Urothelium cell line (cell line): ENCODE measurements at regions not wholly inside any gene's neighbourhood (a gene's known extent, or its start where the extent isn't known, plus 50 kb on each side); places are given as distances from the start of the nearest gene placed in this dataset.
"Not testable (repeated sequence)": the region's sequence is repeated elsewhere in the genome, so short reads cannot be mapped to it uniquely, and the experiment has no call there.

Experiments used
- DNase-seq: peaks from one replicate; pipeline ENCODE4 v3.0.0; 2011; ENCODE audit warnings: low spot score, mixed read lengths
- FAIRE-seq: peaks from 2 replicates; lab custom pipeline; 2011; peaks lifted over from hg19 to GRCh38; lab: Jason Lieb, UNC

DNA sequence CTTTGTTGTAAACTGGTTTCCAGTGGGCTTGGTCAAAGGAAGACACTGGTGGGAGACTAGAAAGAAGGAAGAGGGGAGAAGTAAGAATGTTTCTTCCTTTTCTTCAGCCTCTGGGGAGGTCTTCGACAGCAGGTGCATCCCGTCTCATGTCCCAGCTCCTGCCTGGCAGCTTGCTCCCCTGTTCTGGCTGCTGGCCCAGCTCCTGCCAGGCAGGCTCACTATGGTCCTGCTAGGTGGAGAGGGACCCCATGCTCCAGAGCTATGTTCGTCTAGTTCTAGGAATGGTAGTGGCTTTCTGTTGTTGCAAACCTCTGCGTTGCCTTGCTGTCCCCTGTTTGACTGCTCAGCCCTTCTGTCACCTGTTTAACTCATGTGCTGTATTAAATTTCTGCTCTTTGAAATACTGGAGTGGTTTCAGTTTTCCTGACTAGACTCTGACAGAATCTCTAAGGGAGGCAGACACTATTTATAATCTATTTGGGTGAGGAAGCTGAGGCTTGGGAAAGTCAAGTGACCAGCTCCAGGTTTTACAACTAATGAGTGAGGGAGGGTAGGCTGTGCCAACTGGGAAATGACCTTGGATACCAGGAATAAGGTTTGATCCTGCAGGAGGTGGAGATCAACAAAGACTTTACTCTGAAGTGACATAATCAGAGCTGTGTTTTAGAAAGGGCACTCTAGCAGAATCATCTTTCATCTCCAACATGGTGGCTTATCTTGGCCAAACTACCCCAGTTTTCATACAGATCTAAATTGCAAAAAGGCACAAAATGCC, 94.7 kb upstream of the DDHD1 start:
- FAIRE-seq (peak; percentile 59), DNase-seq (no peak)

DNA sequence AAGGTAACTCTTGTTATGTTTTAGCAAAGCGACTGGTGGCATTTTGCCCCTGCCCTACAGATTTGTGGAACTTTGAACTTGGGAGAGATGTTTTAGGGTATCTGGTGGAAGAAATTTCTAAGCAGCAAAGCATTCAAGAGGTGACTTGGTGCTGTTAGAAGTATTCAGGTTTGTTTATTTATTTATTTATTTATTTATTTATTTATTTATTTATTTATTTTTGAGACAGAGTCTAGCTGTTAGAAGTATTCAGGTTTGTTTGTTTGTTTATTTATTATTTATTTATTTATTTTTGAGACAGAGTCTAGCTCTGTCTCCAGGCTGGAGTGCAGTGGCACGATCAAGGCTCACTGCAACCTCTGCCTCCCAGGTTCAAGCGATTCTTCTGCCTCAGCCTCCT, 89.8 kb upstream of the DDHD1 start:
- FAIRE-seq, DNase-seq: not testable (repeated sequence)

DNA sequence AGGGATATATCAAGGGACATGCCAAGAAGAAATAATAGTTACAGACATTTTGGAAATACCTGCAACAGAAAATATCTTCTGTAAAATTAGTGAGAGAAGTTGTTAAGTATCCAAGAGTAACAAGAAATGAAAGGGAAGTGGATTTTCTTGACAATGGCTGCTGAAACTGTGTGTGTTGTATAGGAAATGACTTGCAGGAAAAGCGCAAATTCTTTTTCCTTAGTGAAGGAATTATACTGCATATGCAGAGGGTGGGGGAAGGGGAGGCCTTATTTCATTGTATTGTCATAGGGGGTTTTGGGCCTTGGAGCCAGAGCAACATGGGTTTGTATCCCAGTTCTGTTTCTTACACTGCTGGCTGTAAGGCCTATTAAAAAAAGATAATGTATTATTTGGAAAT, 84.4 kb upstream of the DDHD1 start:
- DNase-seq: no peak
- no peak for FAIRE-seq

DNA sequence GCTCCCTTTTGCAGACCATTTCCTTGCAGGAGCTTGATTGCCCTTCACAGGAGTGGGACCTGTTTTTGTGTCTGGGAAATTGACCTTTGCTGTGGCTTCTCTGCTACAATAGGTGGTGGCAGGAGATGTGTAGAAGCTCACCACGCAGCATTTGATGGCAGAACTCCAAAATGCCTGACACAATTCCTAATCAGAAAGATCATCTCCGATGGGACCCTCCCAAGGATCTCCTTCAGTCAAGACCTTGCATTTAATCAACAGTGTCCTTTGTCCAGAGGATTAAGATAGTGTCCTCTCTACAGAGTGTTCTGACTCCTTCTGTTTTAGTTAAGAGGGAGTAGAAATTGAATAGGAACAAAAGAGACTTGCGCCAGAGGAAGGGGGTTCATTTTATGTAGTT, 83.6 kb upstream of the DDHD1 start:
- DNase-seq: no peak
- no peak for FAIRE-seq

DNA sequence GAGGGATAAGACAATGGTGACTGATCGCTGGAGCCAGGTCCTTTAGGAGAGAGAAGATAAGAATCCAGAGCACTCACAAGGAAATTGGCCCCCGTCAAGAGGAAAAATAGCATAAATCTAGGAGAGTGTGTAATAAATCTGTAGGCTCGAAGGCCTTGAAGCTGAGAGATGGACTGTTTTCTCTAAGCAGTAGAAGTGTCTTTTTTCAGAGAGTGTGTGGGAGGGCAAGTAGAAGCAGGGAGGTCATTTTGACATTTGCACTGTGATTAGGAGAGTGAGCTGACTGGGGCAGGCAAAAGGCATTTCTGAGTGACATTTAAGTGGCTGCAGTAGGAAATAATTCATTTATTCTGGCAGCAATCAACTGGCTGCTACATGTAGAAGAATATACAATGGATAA, 78.0 kb upstream of the DDHD1 start:
- FAIRE-seq (no peak), DNase-seq (no peak)

DNA sequence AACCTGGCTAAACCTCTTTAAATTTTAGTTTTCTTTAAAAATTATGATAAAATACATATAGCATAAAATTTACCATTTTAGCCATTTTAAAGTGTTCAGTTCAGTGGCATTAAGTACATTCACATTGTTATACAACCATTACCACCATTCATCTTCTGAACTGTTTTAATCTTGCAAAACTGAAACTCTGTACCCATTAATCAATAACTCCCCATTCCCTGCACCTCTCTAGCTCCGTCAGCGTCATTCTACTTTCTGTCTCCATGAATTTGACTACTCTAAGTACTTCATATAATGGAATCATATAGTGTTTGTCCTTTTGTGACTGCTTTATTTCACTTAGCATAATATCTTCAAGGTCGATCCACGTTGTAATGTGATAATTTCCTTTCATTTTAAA, 75.8 kb upstream of the DDHD1 start:
- FAIRE-seq: no peak

DNA sequence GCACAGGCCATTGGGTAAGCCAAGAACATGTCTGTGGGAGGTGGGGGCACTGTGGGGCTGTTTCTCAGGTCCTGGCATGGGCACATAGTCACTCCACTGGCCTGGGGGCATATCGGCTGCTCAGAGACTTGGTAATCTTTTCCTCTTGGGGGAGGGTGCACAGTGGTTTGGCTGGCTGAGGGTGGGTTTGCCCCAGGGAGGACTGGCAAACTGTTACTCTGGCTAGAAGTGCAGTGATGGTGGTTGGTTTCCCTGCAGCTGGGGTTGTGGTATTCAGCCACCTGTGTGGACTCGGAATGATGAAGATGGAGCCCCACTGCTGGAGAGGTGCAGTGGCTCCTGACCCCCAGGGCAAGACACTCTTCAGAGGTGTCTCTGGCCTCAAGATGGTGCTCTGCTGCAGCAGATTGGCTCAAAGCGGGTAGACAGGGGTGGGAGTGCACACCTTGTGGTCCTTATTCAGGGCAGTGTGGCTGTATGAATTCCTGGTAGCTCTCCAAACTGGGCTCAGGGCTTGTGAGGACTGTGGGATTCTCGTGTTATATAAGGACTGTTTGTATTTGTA, 74.1 kb upstream of the DDHD1 start:
- DNase-seq: no peak
- no peak for FAIRE-seq

More for the DNA sequence above, 75.8 kb upstream of the DDHD1 start:
- DNase-seq: no peak

DNA sequence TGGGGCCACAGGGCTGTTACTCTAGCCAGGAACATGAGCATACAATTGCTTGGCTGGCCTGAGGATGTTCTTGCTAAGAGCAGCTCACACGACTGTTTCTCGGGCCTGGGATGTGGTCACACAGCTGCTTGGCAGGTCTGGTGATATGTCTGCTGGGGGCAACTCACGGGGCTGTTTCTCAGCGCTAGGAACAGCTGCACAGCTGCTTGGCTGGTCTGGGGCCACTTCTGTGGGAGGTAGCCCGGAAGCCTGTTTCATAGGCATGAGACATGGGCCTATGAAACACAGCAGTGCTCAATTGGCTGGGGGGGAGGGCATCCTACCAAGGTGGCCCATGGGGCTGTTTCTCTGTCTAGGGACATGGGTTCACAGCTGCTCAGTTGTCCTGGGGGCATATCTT, 73.4 kb upstream of the DDHD1 start:
- no peak for DNase-seq
- FAIRE-seq: peak; percentile 77

DNA sequence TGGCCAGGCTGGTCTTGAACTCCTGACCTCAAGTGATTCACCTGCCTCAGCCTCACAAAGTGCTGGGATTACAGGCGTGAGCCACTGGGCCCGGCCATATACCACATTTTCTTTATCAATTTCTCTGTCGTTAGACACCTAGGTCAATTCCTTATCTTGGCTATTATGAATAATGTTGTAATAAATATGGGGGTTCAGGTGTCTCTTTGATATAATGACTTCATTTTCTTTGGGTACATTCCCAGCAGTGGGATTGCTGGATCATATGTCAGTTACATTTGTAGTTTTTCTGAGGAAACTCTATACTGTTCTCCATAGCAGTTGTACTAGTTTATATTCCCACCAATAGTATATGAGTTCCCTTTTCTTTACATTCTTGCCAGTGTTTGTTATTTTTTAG, 67.8 kb upstream of the DDHD1 start:
- no peak for DNase-seq
- FAIRE-seq: no peak

DNA sequence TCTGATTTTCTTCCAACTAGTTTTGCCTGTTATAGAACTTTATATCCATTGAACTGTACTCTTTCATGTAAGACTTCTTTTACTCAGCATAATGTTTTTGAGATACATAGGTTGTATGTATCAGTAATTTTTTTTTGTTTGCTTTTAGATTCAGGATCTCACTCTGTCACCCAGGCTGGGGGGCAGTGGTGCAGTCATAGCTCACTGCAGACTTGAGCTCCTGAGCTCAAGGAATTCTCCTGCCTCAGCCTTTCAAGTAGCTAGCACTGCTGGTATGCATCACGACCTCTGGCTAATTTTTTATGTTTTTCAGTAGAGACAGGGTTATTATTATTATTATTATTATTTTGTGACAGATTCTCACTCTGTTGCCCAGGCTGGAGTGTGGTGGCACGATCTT, 65.0 kb upstream of the DDHD1 start:
- FAIRE-seq: no peak
- DNase-seq: no peak

DNA sequence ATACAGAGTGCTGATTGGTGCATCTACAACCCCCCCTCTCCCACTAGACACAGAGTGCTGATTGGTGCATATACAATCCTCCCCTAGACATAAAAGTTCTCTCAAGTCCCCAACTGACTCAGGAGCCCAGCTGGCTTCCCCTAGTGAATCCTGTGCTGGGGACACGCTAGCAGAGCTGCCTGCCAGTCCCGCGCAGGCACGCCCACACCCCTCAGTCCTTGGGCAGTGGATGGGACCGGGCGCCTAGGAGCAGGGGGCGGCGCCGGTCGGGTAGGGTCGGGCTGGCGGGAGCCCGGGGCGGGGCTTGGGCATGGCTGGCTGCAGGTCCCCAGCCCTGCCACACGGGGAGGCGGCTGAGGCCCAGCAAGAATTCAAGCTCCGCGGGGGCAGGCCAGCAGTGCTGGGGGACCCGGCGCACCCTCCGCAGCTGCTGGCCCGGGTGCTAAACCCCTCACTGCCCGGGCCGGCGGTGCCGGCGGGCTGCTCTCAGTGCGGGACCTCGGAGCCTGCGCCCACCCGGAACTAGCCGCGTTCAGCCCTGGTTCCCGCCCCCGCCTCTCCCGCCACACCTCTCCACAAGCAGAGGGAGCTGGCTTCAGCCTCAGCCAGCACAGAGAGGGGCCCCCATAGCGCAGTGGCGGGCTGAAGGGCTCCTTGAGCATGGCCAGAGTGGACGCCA, 64.3 kb upstream of the DDHD1 start:
- FAIRE-seq (peak; percentile 95), DNase-seq (peak; percentile 95)

DNA sequence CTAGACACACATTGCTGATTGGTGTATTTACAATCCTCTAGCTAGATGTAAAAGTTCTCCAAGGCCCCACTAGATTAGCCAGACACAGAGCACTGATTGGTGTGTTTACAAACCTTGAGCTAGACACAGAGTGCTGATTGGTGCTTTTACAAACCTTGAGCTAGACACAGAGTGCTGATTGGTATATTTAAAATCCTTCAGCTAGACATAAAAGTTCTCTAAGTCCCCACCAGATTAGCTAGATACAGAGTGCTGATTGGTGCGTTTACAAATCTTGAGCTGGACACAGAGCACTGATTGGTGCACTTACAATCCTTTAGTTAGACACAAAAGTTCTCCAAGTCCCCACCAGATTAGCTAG, 63.8 kb upstream of the DDHD1 start:
- not testable (repeated sequence) for DNase-seq, FAIRE-seq

DNA sequence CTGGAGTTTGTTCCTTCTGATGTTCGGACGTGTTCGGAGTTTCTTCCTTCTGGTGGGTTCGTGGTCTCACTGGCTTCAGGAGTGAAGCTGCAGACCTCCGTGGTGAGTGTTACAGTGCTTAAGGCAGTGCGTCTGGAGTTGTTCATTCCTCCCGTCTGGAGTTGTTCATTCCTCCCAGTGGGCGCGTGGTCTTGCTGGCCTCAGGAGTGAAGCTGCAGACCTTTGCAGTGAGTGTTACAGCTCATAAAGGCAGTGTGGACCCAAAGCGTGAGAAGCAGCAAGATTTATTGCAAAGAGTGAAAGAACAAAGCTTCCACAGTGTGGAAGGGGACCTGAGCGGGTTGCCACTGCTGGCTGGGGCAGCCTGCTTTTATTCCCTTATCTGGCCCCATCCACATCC, 63.4 kb upstream of the DDHD1 start:
- not testable (repeated sequence) for FAIRE-seq, DNase-seq

DNA sequence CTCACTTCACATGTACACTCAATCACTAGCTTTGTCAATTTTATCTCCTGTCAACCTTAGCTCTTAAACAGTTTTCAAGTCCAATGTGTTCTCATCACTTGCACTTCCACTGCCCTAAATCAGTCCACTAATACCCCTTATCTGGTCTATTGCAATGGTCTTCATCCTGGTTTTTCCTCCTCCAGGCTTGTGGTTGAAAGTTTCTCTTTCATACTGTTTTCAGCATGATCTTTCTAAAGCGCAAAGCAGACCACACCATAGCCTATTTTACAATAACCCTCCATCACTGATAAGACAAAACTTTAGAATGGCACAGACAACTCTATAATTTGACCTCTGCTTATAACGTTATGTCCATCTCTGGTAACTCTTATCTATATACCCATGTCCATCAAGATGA, 62.0 kb upstream of the DDHD1 start:
- no peak for FAIRE-seq

DNA sequence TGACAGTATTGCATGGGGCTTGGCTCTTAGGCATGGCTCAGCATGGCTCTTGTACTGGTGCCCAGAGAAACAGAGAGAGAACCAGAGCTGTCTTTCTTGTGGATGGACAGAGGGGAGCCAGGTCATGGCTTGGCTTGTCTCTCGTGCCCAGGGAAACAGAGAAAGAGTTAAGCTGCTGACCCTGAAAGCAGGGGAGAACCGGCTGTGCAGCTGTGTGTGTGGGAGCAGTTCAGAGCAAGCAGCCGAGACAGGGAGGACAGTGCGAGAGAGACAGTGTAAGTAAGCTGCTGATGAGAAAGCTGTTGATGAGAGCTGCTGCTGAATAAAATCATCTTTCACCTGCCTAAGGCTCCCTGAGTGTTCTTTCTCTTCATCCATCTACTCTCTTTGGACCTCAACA, 61.3 kb upstream of the DDHD1 start:
- FAIRE-seq (no peak), DNase-seq (no peak)

More for the DNA sequence above, 62.0 kb upstream of the DDHD1 start:
- DNase-seq: no peak

DNA sequence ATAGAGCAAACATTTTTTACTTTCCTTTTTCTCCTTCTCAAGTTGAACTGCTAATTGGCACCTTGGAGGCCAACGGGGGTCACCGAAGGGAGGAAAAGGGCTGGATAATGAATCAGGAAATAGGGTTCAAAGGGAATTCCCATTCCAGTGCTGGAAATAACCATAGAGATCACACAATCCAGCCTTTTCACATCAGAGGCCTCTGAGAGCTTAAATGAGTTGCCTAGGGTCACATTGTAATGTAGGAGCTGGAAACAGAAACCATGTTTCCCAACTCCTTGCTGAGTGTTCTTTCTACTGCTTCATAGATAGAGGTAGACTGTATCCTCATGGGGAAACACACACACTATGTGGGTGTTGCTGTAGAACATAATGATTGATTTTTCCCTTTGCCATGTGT, 60.6 kb upstream of the DDHD1 start:
- DNase-seq (no peak), FAIRE-seq (no peak)

DNA sequence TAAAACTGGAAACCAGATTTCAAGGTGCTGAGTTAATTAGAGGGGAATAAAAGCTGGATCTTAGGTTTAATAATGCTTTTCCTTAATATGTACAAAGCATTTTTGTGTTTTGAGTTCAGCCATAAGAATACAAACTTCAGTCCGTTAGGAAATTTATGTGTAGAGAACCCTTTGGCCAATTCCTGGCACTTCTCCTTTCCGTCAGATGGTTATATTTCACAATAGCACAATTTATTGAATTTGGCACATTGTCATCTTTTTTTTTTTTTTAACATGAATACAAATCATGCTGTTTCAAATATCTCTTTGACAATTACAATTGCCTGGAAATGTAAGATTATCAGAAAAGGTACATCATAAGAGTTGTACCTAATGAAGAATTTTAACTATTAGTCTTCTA, 56.2 kb upstream of the DDHD1 start:
- FAIRE-seq (no peak), DNase-seq (no peak)
